ENCODE measurements at regions not wholly inside any gene's neighbourhood (a gene's known extent, or its start where the extent isn't known, plus 50 kb on each side); places are given as distances from the start of the nearest gene placed in this dataset.

- TF ChIP-seq SUZ12 (IDR thresholded peaks at IDR 0.05; ENCODE audit: extremely low read depth, insufficient read depth, insufficient read length) (no peak), ZNF274 (IDR thresholded peaks at IDR 0.05; ENCODE audit: low read depth, low read length) (no peak)
Observed at GRCh38 chr13:44092078-44092970, 212.6 kb downstream of the LACC1 start.
